Bronchial epithelial cell (primary cell): ENCODE measurements at regions not wholly inside any gene's neighbourhood (a gene's known extent, or its start where the extent isn't known, plus 50 kb on each side); places are given as distances from the start of the nearest gene placed in this dataset.

Experiments
- DNase-seq: peaks from one replicate; pipeline ENCODE4 v3.0.0-alpha.2; 2010; ENCODE audit warnings: low read depth
- FAIRE-seq: peaks from 2 replicates; lab custom pipeline; 2011; peaks lifted over from hg19 to GRCh38; lab: Jason Lieb, UNC
- H3K27me3 ChIP-seq: 2 replicates; pipeline ENCODE4 v1.5.1; 2011; ENCODE audit warnings: low read length; ENCODE audit not compliant: control insufficient read depth, insufficient read depth
- H3K36me3 ChIP-seq: 2 replicates; pipeline ENCODE4 v1.5.1; 2011; ENCODE audit warnings: low read length; ENCODE audit not compliant: control insufficient read depth, insufficient read depth
- H3K4me3 ChIP-seq: 2 replicates; pipeline ENCODE4 v1.5.1; 2011; ENCODE audit warnings: mild to moderate bottlenecking, low read depth, low read length, control low read depth
- CTCF ChIP-seq: IDR thresholded peaks from 2 replicates; pipeline ENCODE4 v1.5.1; 2011; ENCODE audit warnings: mild to moderate bottlenecking, moderate library complexity, low read length, control low read depth, inconsistent platforms; ENCODE audit not compliant: insufficient read depth, severe bottlenecking

- H3K4me3 ChIP-seq: no peak overlapping the region
- H3K36me3 ChIP-seq: no peaks in the 10 kb centered on the region
- no peak for TF ChIP-seq CTCF
- DNase-seq (no peak), FAIRE-seq (no peak)
- peaks cover 7% of the 10 kb centered on the region for H3K27me3 ChIP-seq
Measured at GRCh38 chr7:106802589-106802988, 62.5 kb upstream of the PIK3CG start.

GRCh38 chr7:106806556-106806955 lies 58.5 kb upstream of the PIK3CG start:
- DNase-seq (no peak), FAIRE-seq (no peak)
- peaks cover 7% of the 10 kb centered on the region for H3K27me3 ChIP-seq
- no peak for TF ChIP-seq CTCF
- no peaks in the 10 kb centered on the region for H3K36me3 ChIP-seq
- H3K4me3 ChIP-seq: no peak overlapping the region

GRCh38 chr7:106807474-106807873 lies 57.6 kb upstream of the PIK3CG start:
- TF ChIP-seq CTCF: no peak
- H3K27me3 ChIP-seq: peaks cover 7% of the 10 kb centered on the region
- DNase-seq: no peak
- no peak overlapping the region for H3K4me3 ChIP-seq
- no peak for FAIRE-seq
- H3K36me3 ChIP-seq: no peaks in the 10 kb centered on the region

- DNase-seq (no peak), FAIRE-seq (no peak)
- Histone ChIP-seq H3K4me3 (no peak overlapping the region), H3K36me3 (no peaks in the 10 kb centered on the region), H3K27me3 (peaks cover 5% of the 10 kb centered on the region)
- no peak for TF ChIP-seq CTCF
Measured at GRCh38 chr7:106808967-106809635, 56.0 kb upstream of the PIK3CG start.

- Histone ChIP-seq H3K27me3 (no peaks in the 10 kb centered on the region), H3K36me3 (no peaks in the 10 kb centered on the region), H3K4me3 (no peak overlapping the region)
- DNase-seq (no peak), FAIRE-seq (no peak)
- TF ChIP-seq CTCF: no peak
Measured at GRCh38 chr7:106811472-106811871, 53.6 kb upstream of the PIK3CG start.

GRCh38 chr7:106812027-106812643 lies 52.9 kb upstream of the PIK3CG start:
- no peak for TF ChIP-seq CTCF
- DNase-seq: no peak
- H3K4me3 ChIP-seq: no peak overlapping the region
- H3K27me3 ChIP-seq: no peaks in the 10 kb centered on the region
- no peaks in the 10 kb centered on the region for H3K36me3 ChIP-seq
- FAIRE-seq: no peak
